Natural killer cell treated with Interleukin-12 subunit alpha and Interleukin-12 subunit beta and Interleukin-15 and Interleukin-18, amount 100 ng/mL, for 72 hours (primary cell): ENCODE measurements at regions not wholly inside any gene's neighbourhood (a gene's known extent, or its start where the extent isn't known, plus 50 kb on each side); places are given as distances from the start of the nearest gene placed in this dataset.
"Not testable (repeated sequence)": the region's sequence is repeated elsewhere in the genome, so short reads cannot be mapped to it uniquely, and the experiment has no call there.

ENCODE experiments used
- ATAC-seq, 2 donors: fragments of 150-1000 bp; cut with Tn5 transposase in 1 of 2; sonication (Bioruptor Pico), chemical (Tn5 transposase) in 1 of 2; 2 replicates each; pipeline ENCODE4 v1.10.0; 2021
- DNase-seq: peaks from one replicate; pipeline ENCODE4 v3.0.0; 2022; ENCODE audit warnings: low spot score
- H3K27ac Mint-ChIP-seq, 2 donors: 1 replicate in 1 of 2; 2 replicates in 1 of 2; pipeline ENCODE4 v1.8.0; 2022; ENCODE audit warnings: mixed read lengths in 2 of 2, mild to moderate bottlenecking in 1 of 2, moderate library complexity in 1 of 2
- H3K27me3 Mint-ChIP-seq, 2 donors: 1 replicate in 1 of 2; 2 replicates in 1 of 2; pipeline ENCODE4 v1.8.0; 2022; ENCODE audit warnings: mixed read lengths in 2 of 2
- H3K36me3 Mint-ChIP-seq: one replicate; pipeline ENCODE4 v1.8.0; 2022; ENCODE audit warnings: mixed read lengths
- H3K4me1 Mint-ChIP-seq, 2 donors: 1 replicate in 1 of 2; 2 replicates in 1 of 2; pipeline ENCODE4 v1.8.0; 2022; ENCODE audit warnings: low read depth in 2 of 2, mixed read lengths in 2 of 2, mild to moderate bottlenecking in 1 of 2
- H3K4me3 Mint-ChIP-seq: one replicate; pipeline ENCODE4 v1.8.0; 2022; ENCODE audit warnings: mixed read lengths
- H3K9me3 Mint-ChIP-seq: 2 replicates; pipeline ENCODE4 v1.8.0; 2022; ENCODE audit warnings: mixed read lengths

DNA sequence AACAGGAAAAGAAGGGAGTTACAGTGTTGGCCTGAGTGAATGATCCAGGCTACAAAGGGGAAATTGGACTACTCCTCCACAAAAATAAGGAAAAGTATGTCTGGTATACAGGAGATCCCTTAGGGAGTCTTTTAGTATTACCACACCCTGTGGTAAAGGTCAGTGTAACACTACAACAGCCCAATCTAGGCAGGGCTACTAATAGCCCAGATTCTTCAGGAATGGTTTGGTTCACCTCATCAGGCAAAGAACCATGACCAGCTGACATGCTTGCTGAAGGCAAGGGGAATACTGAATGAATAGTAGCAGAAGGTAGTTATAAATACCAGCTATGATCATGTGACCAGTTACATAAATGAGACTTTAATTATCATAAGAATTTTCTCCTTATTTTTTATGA is 372.6 kb upstream of the ATP11B start:
- H3K27me3 Mint-ChIP-seq: no peaks in the 10 kb centered on the region
- peaks cover 9% of the 10 kb centered on the region for H3K9me3 Mint-ChIP-seq
- no peaks in the 10 kb centered on the region for H3K4me1 Mint-ChIP-seq
- DNase-seq (no peak), ATAC-seq (no peak)
- no peaks in the 10 kb centered on the region for H3K36me3 Mint-ChIP-seq
- H3K4me3 Mint-ChIP-seq: no peak overlapping the region
- H3K27ac Mint-ChIP-seq: no peak overlapping the region

DNA sequence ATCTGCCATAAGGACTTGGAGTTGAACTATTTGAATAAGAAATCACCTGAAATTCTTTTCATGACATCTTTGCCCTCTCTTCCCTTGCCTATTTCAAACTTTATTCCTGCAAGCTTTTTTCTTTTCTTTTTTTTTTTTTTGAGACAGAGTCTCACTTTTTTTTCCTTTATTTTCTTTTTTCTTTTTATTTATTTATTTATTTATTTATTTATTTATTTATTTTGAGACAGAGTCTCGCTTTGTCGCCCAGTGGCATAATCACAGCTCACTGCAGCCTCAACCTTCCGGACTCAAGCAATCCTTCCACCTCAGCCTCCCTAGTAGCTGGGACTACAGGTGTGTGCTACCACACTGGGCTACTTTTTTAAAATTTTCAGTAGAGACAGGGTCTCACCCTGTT is 369.3 kb upstream of the ATP11B start:
- Mint-ChIP-seq H3K4me1 (no peaks in the 10 kb centered on the region), H3K36me3 (no peaks in the 10 kb centered on the region), H3K4me3 (no peak overlapping the region), H3K9me3 (peaks cover 9% of the 10 kb centered on the region), H3K27ac (no peak overlapping the region), H3K27me3 (no peaks in the 10 kb centered on the region)
- ATAC-seq (no peak), DNase-seq (no peak)

DNA sequence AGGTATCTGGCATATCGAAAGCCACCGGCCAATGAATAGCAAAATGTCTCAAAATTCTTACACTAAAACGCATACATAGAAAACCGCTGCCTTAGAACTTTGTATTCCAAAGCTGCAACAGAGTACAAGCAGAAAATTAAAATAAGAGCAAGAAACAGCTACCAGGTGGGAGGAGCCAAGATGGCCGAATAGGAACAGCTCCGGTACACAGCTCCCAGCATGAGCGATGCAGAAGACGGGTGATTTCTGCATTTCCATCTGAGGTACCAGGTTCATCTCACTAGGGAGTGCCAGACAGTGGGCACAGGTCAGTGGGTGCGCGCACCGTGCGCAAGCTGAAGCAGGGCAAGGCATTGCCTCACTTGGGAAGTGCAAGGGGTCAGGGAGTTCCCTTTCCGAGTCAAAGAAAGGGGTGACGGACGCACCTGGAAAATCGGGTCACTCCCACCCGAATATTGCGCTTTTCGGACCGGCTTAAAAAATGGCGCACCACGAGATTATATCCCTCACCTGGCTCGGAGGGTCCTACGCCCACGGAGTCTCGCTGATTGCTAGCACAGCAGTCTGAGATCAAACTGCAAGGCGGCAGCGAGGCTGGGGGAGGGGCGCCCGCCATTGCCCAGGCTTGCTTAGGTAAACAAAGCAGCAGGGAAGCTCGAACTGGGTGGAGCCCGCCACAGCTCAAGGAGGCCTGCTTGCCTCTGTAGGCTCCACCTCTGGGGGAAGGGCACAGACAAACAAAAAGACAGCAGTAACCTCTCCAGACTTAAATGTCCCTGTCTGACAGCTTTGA is 367.2 kb upstream of the ATP11B start:
- H3K9me3 Mint-ChIP-seq, H3K36me3 Mint-ChIP-seq, ATAC-seq, H3K4me1 Mint-ChIP-seq, H3K27ac Mint-ChIP-seq, H3K4me3 Mint-ChIP-seq, DNase-seq, H3K27me3 Mint-ChIP-seq: not testable (repeated sequence)

DNA sequence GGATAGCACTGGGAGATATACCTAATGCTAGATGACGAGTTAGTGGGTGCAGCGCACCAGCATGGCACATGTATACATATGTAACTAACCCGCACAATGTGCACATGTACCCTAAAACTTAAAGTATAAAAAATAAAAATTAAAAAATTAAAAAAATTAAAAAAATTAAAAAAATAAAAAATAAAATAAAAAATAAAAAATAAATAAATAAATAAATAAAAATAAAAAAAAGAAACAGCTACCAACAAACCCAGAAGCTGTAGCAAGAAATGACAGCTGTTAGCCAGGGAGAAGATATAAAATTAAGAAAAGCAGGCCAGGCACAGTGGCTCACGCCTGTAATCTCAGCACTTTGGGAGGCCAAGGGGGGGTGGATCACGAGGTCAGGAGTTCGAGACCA is 361.3 kb upstream of the ATP11B start:
- not testable (repeated sequence) for H3K4me3 Mint-ChIP-seq, H3K27me3 Mint-ChIP-seq, H3K36me3 Mint-ChIP-seq, H3K9me3 Mint-ChIP-seq, ATAC-seq, H3K4me1 Mint-ChIP-seq, DNase-seq, H3K27ac Mint-ChIP-seq

DNA sequence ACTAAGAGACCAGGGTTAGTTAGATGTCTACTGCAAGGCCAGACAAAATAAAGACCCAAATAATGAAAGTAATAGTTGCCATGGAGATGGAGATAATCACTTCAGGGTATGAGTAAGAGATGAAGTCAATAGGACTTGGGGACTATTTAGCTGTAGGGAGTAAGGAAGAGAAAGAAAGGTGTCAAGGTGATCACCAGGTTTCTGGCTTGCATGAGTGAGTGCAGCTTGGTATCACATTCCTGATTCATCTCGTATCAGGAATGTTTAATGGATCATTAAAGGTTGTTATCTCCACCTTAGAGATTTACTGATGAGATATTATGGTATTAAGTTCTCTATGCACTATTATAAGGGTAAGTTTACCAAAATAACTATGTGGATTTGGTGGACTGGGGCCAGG is 357.4 kb upstream of the ATP11B start:
- DNase-seq: no peak
- H3K36me3 Mint-ChIP-seq: no peaks in the 10 kb centered on the region
- H3K27me3 Mint-ChIP-seq: no peaks in the 10 kb centered on the region
- no peak for ATAC-seq
- H3K27ac Mint-ChIP-seq: no peak overlapping the region
- H3K9me3 Mint-ChIP-seq: no peaks in the 10 kb centered on the region
- H3K4me3 Mint-ChIP-seq: no peak overlapping the region
- H3K4me1 Mint-ChIP-seq: no peaks in the 10 kb centered on the region

DNA sequence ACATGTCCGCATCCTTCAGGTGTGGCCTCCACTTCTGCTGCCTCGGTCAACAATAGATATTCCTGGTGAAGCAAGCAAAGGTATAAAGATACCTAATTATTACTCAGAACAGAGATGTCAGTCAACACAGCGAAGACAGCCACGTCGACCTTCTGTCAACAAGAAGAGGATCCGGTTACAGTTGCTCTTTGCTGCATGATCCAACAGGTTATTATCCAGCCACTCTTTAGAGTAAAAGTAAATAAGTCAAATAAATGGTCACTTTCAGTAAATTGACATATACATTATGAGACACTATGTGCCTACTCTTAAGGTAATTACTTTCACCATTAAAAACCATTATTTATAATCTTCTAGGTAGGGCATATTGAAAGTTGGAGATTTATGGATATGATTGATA is 356.8 kb upstream of the ATP11B start:
- no peaks in the 10 kb centered on the region for H3K9me3 Mint-ChIP-seq
- no peak for DNase-seq
- ATAC-seq: no peak
- H3K4me3 Mint-ChIP-seq: no peak overlapping the region
- H3K4me1 Mint-ChIP-seq: no peaks in the 10 kb centered on the region
- H3K36me3 Mint-ChIP-seq: no peaks in the 10 kb centered on the region
- no peaks in the 10 kb centered on the region for H3K27me3 Mint-ChIP-seq
- no peak overlapping the region for H3K27ac Mint-ChIP-seq

DNA sequence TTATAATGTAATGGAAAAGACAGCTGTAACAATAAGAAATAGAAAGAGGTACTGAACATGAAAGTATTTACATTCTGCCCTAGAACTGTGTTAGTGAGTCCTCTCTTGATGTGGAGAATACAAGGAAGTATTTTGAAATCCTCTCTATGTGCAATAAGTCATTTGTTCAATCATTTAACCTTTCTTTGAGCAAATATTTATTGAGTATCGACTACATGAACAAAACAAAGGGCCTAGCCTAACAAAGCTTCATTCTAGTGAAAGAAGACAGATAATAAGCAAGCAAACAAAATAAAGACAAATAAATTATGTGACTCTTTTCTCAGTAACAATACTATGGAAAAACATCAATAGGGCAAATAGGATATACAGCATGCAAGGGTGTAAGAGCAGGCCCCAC is 354.9 kb upstream of the ATP11B start:
- no peaks in the 10 kb centered on the region for H3K36me3 Mint-ChIP-seq
- no peaks in the 10 kb centered on the region for H3K27me3 Mint-ChIP-seq
- no peaks in the 10 kb centered on the region for H3K9me3 Mint-ChIP-seq
- no peaks in the 10 kb centered on the region for H3K4me1 Mint-ChIP-seq
- no peak overlapping the region for H3K27ac Mint-ChIP-seq
- ATAC-seq (no peak), DNase-seq (no peak)
- H3K4me3 Mint-ChIP-seq: no peak overlapping the region

DNA sequence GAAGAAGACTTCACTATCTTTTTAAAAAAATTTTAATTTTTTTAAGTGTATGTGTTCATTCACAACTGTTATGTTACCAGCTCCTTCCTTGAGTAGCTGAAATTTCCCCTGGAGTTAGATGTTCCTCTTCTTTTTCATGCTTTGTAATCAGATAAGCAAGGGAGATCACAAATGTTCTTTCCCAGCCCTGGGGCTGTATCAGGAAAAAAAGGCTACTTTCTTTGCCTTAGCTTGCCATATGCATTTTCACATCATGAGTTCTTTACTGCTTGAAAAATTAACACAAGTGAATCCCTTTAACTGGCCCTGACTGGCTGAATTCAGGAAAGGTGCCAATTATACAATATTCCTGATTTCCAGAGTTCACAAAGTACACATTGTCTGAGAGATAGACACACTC is 353.2 kb upstream of the ATP11B start:
- no peak overlapping the region for H3K27ac Mint-ChIP-seq
- H3K4me3 Mint-ChIP-seq: no peak overlapping the region
- no peak for ATAC-seq
- no peaks in the 10 kb centered on the region for H3K36me3 Mint-ChIP-seq
- H3K27me3 Mint-ChIP-seq: no peaks in the 10 kb centered on the region
- DNase-seq: no peak
- no peaks in the 10 kb centered on the region for H3K9me3 Mint-ChIP-seq
- no peaks in the 10 kb centered on the region for H3K4me1 Mint-ChIP-seq

DNA sequence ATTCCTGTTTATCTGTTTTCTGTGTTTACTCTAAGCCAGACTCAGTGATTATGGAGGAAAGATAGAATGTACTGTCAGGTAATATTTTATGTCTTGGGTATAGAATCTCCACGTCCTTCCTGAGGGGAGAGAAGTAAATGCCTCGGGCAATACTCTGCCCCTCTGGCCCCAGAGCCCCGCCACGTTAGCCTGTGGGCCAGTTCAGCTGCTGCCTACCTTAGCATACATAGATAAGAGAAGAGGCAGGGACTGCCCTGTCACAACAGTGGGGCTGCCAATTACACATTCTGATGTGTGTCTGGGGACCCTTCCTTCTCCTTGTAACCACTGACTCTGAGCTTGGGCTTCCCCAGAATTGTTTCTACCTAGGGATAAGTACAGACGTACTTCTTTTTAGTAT is 347.7 kb upstream of the ATP11B start:
- H3K36me3 Mint-ChIP-seq: no peaks in the 10 kb centered on the region
- H3K4me3 Mint-ChIP-seq: no peak overlapping the region
- H3K27ac Mint-ChIP-seq: no peak overlapping the region
- H3K9me3 Mint-ChIP-seq: no peaks in the 10 kb centered on the region
- no peaks in the 10 kb centered on the region for H3K4me1 Mint-ChIP-seq
- DNase-seq: no peak
- H3K27me3 Mint-ChIP-seq: no peaks in the 10 kb centered on the region
- ATAC-seq: no peak

DNA sequence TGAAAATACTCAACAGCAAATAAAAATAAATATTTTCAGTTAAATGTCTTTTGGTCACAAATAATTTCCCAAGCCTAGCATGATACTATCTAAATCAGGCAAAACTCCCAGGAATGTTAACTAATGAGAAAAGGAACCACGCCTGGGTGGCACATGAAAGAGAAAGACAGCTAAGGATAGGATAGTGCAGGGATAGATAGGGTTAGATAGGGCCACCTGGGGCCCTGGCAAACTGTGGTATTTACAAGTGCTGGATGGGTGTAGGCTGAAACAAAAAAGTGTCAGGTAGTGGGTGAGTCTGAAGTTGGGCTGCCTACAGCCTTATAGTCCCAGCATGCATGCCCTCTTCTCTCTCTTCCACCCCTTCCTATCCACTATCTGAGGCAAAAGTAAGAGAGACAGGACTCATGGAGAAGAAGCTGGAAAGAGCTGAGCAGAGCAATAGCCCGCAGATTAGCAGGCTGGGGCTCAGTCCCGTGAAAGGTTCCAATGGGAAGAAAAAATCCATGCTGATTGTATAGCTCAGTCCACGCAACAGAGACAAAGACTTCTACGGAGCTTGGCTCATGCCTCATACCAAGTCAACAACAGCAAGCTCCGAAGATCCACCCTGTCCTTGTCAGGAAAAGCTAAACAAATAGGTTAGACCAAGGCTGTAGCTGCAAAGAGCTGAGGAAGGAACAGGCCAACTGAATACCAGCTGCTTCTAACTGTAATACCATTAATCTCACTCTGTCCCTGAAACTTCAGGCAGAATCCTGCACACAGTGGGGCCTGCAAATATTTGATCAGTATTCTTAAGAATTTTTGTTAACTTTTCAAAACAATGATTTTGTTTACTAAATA is 342.1 kb upstream of the ATP11B start:
- no peaks in the 10 kb centered on the region for H3K27me3 Mint-ChIP-seq
- H3K36me3 Mint-ChIP-seq: no peaks in the 10 kb centered on the region
- no peak overlapping the region for H3K4me3 Mint-ChIP-seq
- H3K4me1 Mint-ChIP-seq: no peaks in the 10 kb centered on the region
- DNase-seq (no peak), ATAC-seq (no peak)
- H3K27ac Mint-ChIP-seq: no peak overlapping the region
- H3K9me3 Mint-ChIP-seq: no peaks in the 10 kb centered on the region

DNA sequence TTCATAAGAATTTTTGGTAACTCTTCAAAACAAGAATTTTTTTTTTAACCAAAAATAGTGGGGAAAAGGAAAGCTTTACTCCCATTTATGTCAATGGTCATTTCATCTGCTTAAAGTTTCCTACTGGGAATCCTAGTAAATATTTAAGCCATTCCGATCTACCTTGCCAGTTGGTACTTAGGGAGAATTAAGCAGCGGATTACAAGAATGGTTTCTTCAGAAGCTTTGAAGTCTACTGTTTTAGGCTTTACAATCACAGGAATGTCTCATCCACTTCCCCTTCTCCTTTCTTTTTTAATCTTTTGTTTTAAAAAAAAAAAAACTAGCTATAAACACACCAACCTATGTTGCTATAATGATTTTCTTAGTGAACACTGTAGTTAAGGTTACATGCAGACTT is 341.4 kb upstream of the ATP11B start:
- Mint-ChIP-seq H3K4me1 (no peaks in the 10 kb centered on the region), H3K27me3 (no peaks in the 10 kb centered on the region), H3K27ac (no peak overlapping the region), H3K9me3 (no peaks in the 10 kb centered on the region), H3K4me3 (no peak overlapping the region), H3K36me3 (no peaks in the 10 kb centered on the region)
- ATAC-seq (no peak), DNase-seq (no peak)

DNA sequence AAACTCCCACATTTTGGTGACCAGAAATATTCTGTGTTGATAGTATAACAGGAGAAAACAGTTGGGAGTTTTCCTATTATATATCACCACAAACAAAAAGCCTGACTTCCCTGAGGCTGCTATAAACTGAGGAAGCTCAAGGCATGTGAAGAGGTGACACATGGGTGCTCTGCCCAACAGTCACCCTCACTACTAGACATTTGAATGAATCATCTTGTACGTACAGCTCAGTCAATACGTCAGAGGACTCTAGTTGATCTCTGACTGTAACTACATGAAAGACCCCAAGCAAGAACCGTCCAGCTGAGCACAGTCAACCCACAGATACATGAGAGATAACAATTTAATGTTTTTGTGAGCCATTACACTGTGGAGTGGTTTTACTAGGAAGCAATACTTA is 338.3 kb upstream of the ATP11B start:
- Mint-ChIP-seq H3K27me3 (no peaks in the 10 kb centered on the region), H3K4me3 (no peak overlapping the region), H3K4me1 (no peaks in the 10 kb centered on the region), H3K36me3 (no peaks in the 10 kb centered on the region), H3K9me3 (no peaks in the 10 kb centered on the region), H3K27ac (no peak overlapping the region)
- DNase-seq (no peak), ATAC-seq (no peak)

DNA sequence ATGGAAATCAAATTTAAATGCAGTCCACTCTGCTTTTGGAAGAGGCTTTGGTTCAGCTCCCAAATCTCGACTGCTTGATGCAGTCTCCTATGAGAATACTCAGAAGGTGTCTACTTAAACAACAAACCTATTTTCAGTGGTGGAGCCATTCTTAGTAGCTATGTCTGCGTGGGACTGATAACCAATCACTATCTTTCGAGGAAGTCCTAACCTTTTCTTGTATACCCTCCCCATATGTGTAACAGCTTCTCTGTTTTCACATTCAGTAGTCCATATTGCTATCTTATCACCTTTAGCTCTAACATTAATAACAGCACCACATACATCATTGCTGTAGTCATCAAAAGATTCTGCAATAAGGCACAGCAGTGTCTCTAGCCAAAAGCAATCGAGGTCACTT is 333.0 kb upstream of the ATP11B start:
- no peak overlapping the region for H3K27ac Mint-ChIP-seq
- ATAC-seq: no peak
- DNase-seq: no peak
- H3K9me3 Mint-ChIP-seq: peaks cover 5% of the 10 kb centered on the region
- no peaks in the 10 kb centered on the region for H3K27me3 Mint-ChIP-seq
- H3K4me3 Mint-ChIP-seq: no peak overlapping the region
- peaks cover 4% of the 10 kb centered on the region for H3K36me3 Mint-ChIP-seq
- no peaks in the 10 kb centered on the region for H3K4me1 Mint-ChIP-seq

DNA sequence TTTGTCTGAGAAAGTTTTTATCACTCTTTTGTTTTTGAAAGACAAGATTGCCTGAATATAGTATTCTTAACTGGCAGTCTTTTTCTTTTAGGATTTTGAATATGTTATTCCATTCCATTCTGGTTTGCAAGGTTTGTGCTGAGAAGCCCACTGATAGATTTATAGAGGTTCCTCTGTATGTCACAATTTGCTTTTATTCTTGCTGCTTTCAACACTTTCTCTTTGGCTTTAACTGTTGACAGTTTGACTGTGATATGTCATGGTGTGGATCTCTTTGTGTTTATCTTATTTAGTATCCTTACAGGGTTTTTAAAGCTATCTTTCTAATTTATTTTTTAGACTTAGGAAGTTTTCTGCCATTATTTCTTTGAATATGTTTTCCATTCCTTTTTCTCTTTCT is 331.2 kb upstream of the ATP11B start:
- H3K36me3 Mint-ChIP-seq: peaks cover 4% of the 10 kb centered on the region
- no peaks in the 10 kb centered on the region for H3K27me3 Mint-ChIP-seq
- no peak overlapping the region for H3K4me3 Mint-ChIP-seq
- no peaks in the 10 kb centered on the region for H3K4me1 Mint-ChIP-seq
- DNase-seq (no peak), ATAC-seq (no peak)
- H3K27ac Mint-ChIP-seq: no peak overlapping the region
- peaks cover 5% of the 10 kb centered on the region for H3K9me3 Mint-ChIP-seq
